ENCODE measurements at regions not wholly inside any gene's neighbourhood (a gene's known extent, or its start where the extent isn't known, plus 50 kb on each side); places are given as distances from the start of the nearest gene placed in this dataset.

GRCh38 chr12:11486623-11487444, 91.5 kb upstream of the PRB2 start (continued):
- TF ChIP-seq MAZ (CRISPR knock-in tag; conservative IDR thresholded peaks at IDR 0.05 in 1 of 2, IDR thresholded peaks at IDR 0.05 in 1 of 2), result no peak
- TF ChIP-seq GABPA (tag; conservative IDR thresholded peaks at IDR 0.05; ENCODE audit: low read depth), result no peak
- TF ChIP-seq MED1 (CRISPR knock-in tag; IDR thresholded peaks at IDR 0.05; ENCODE audit: borderline replicate concordance), result no peak
- TF ChIP-seq ZNF512 (tag; IDR thresholded peaks at IDR 0.05), result no peak
- no peak for TF ChIP-seq ATF1 (CRISPR knock-in tag; IDR thresholded peaks at IDR 0.05)
- peak; percentile 86 for TF ChIP-seq ATF1 (tag; IDR thresholded peaks at IDR 0.05)
- no peak for TF ChIP-seq BCOR (IDR thresholded peaks at IDR 0.05)
- no peak for TF ChIP-seq HEY1 (CRISPR knock-in tag; IDR thresholded peaks at IDR 0.05; ENCODE audit: borderline replicate concordance)
- TF ChIP-seq, protein P1, sequence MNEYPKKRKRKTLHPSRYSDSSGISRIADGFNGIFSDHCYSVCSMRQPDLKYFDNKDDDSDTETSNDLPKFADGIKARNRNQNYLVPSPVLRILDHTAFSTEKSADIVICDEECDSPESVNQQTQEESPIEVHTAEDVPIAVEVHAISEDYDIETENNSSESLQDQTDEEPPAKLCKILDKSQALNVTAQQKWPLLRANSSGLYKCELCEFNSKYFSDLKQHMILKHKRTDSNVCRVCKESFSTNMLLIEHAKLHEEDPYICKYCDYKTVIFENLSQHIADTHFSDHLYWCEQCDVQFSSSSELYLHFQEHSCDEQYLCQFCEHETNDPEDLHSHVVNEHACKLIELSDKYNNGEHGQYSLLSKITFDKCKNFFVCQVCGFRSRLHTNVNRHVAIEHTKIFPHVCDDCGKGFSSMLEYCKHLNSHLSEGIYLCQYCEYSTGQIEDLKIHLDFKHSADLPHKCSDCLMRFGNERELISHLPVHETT (CRISPR knock-in tag; conservative IDR thresholded peaks at IDR 0.05 in 1 of 2, IDR thresholded peaks at IDR 0.05 in 1 of 2), result no peak
- TF ChIP-seq MXD1 (CRISPR knock-in tag; IDR thresholded peaks at IDR 0.05; ENCODE audit: borderline replicate concordance, poor library complexity, severe bottlenecking), result no peak
- no peak for TF ChIP-seq CTBP1 (IDR thresholded peaks at IDR 0.05; ENCODE audit: borderline replicate concordance)
- no peak for TF ChIP-seq ZNF408 (CRISPR knock-in tag; IDR thresholded peaks at IDR 0.05; ENCODE audit: low read depth)
- no peak for TF ChIP-seq XRCC3 (IDR thresholded peaks at IDR 0.05)
- no peak for TF ChIP-seq KHSRP (IDR thresholded peaks at IDR 0.05)
- no peak for TF ChIP-seq ZBTB40 (IDR thresholded peaks at IDR 0.05)
- TF ChIP-seq ZBTB40 (CRISPR knock-in tag; IDR thresholded peaks at IDR 0.05), result no peak

Measured in K562 (cell line).